Stimulated activated CD4-positive, alpha-beta T cell treated with anti-CD3 and anti-CD28 coated beads, Interleukin-4, amount 100 ng/mL, for 4 hours (primary cell): ENCODE measurements at regions not wholly inside any gene's neighbourhood (a gene's known extent, or its start where the extent isn't known, plus 50 kb on each side); places are given as distances from the start of the nearest gene placed in this dataset.
"Not testable (repeated sequence)": the region's sequence is repeated elsewhere in the genome, so short reads cannot be mapped to it uniquely, and the experiment has no call there.

Experiments used
- DNase-seq, 2 experiments: peaks; one replicate each; pipeline ENCODE4 v3.0.0-alpha.2; 2020

GRCh38 chr16:86718118-86718517 is 139.8 kb downstream of the FOXL1 start:
- no peak for DNase-seq

GRCh38 chr16:86722970-86723369 is 144.6 kb downstream of the FOXL1 start:
- DNase-seq: no peak

DNA sequence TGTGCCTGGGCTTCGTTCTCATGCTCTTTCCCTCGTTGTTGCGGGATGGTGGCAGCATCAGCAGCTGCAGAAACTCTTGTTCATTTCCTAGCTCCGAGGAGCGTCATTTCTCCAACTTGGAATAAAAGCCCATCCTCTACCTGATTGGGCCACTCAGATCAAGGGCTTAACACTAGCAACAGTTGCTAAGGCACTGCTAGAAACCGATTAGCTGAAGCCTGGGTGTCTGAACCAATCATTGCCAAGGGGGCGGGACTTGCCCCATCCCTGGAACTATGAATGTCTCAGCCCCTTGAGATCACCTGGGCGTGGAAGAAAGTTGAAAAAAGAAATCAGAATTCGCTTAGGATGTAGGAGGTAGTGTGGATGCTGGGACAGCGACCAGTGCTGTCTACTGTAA is 145.3 kb downstream of the FOXL1 start:
- DNase-seq: no peak

- DNase-seq: no peak
These were observed 147.1 kb downstream of the FOXL1 start for GRCh38 chr16:86725401-86725800.

GRCh38 chr16:86726340-86726739 is 148.0 kb downstream of the FOXL1 start:
- no peak for DNase-seq

DNA sequence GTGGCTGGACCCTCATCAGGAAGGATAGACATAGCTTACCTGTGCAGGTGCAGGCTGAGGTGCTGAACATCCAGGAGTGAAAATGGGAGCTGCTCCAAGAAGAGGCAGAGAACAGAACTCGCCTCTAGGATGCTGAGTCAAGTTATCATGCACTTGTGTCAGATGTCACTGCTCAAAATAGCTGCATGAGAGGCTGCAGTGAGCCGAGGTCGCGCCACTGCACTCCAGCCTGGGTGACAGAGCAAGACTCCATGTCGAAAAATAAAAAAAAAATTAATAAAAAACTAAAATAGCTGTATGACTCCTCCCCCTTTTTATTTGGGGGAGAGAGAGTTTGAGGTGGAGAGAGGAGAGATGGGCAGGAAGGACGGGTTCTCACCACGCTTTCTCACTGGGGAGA is 148.8 kb downstream of the FOXL1 start:
- DNase-seq: no peak

- no peak for DNase-seq
These were observed 149.3 kb downstream of the FOXL1 start for GRCh38 chr16:86727632-86728031.

DNA sequence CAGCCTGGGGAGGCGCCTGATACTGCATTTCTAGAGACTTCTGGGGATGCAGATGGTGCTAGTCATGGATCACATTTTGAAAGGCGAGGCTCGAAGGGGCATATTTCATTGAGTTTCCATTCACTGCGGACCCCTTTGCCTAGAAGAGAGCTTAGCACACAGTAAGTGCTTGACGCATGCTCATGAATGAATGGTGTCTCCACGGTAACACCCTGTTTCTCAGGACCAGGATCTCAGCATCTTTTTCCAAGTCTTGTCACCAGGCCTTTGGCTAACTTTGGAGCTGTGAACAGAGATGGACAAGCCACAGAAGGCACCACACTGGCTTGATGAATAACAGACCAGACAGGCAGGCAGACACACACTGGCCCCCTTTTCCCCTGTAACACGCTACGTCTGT is 151.3 kb downstream of the FOXL1 start:
- DNase-seq: no peak

DNA sequence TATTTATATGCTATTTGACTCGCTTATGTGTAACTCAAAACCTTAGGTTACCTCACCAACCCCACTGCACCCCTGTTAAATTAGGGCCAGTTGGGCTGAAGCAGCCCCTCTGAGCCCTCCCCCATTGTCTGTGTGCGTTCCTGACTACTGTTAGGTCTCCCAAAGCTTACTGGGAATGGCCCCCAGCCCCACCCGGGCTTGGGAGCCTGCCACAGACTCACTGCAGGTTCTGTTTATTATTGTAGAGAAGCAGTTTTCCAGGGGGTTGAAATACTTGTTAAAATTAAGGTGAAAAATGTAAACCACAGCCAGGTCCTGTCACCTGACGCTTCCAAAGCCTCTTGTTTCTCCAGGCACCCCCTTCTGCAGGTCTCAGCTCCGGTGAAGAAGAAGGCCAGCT is 151.7 kb downstream of the FOXL1 start:
- DNase-seq: no peak

DNA sequence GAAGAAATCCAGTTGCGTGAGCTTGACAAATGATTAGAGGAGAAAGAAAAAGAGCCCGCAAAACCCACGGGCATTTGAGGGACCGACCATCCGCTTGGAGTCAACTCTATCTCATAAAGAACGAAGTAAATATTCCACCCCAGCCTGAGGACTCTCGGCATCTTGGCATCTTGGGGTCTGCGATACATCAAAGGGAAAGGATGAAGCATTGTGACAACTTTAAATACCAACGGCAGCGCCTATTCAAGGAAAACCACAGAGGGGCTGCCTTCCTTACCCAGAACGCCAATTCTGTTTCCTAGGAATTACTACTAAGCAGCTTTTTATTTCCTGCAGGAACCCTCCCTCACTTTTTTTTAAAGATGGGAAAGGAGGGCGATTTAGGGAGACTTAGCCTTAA is 152.2 kb downstream of the FOXL1 start:
- DNase-seq: no peak

- no peak for DNase-seq
These were observed 154.4 kb downstream of the FOXL1 start for GRCh38 chr16:86732621-86733295.

GRCh38 chr16:86733546-86734254 is 155.4 kb downstream of the FOXL1 start:
- DNase-seq: no peak

GRCh38 chr16:86734543-86735460 is 156.5 kb downstream of the FOXL1 start:
- DNase-seq: no peak

DNA sequence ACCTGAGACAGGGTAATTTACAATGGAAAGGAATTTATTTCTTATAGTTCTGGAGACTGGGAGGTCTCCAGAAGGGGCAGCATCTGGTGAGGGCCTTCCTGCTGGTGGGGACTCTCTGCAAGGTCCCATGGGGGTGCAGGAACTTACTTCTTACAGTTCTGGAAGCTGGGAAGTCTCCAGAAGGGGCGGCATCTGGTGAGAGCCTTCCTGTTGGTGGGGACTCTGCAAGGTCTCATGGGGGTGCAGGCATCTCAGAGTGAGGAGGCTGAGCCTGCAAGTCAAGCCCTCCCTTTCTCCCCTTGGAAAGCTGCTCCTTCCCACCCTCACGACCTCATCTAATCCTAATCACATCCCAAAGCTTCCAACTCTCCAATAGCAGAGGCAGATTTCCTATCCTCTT is 157.4 kb downstream of the FOXL1 start:
- DNase-seq: no peak

GRCh38 chr16:86736502-86736901 is 158.2 kb downstream of the FOXL1 start:
- DNase-seq: no peak

- DNase-seq: no peak
These were observed 158.7 kb downstream of the FOXL1 start for GRCh38 chr16:86737083-86737482.

DNA sequence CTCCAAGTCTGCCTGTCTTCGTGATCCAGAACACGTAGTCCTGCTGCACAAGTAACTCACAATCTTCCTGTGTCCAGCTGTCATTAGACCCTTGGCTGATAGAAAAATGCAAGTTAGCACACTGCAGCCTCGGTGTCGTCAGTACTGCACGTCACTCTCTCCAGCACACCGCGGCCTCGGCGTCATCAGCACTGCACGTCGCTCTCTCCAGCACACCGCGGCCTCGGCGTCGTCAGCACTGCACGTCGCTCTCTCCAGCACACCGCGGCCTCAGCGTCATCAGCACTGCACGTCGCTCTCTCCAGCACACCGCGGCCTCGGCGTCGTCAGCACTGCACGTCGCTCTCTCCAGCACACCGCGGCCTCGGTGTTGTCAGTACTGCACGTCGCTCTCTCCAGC is 160.0 kb downstream of the FOXL1 start:
- not testable (repeated sequence) for DNase-seq

DNA sequence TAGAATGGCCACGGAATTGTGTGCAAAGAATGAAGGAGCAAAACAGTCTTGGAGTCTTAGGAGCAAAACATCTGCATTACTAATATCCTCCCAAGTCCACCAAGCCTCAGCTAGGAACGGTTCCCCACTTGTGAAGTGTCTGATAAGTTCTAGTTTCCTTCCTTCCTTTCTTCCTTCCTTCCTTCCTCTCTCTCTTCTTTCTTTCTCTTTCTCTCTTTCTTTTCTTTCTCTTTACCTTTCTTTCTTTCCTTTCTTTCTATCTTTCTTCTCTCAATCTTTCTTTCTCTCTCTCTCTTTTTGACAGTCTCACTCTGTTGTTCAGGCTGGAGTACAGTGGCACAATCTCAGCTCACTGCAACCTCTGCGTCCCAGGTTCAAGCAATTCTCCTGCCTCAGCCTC is 160.8 kb downstream of the FOXL1 start:
- DNase-seq: no peak

DNA sequence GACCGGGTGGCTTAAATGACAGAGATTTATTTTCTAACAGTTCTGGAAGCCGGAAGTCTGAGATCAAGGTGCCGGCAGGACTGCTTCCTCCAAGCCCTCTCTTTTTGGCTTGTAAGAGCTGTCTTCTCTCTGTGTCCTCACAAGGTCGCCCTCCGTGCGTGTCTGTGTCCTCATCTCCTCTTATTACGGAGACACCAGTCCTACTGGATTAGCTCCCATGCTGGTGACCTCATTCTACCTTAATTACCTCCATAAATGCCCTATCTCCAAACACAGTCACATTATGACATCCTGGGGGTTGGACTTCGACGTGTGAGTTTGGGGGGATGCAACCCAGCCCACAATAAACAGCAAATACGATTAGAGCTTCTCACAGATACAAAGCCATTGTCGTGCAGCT is 161.5 kb downstream of the FOXL1 start:
- DNase-seq: no peak

- DNase-seq: no peak
These were observed 161.9 kb downstream of the FOXL1 start for GRCh38 chr16:86740298-86740697.

DNA sequence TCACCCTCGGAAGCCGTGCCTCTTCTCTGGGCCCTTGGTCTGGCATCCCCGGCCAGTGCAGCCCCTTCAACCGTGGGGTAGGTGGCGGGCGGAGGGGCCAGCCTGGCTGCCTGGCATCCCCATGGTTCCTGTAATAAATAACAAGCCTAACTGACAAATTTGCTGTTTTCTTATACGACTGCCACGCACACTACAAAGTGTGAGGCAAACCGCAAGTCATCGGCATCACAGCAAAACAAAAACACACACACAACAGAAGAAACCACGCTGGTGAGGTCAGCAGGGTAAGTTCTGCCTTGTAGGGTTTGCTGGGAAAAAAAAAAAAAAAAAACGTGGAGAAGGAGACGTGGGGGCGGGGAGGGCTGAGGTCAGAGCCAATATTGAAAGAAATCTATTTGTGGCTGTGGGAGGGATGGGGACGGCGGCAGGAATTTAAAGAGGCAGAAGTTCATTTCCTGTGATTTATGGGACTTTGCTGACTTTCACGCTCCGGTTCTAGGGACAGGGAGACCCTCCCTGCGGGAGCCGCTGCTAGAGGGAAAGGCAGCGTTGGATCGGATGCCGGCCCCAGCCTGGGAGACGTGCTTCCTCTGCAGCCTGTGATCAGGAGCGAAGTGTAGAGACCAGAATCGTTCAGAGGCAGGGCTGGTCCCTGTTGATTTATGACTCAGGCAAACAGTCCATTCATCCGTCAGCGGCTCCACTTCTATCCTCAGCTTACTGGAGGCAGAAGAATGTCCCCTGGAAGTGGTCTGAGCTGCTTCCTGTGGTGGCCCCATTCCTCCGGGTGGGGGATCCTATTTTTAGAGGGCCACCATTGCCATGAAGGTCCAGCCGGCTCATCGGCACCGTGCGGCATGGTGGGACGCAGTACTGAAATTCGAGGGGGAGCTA is 162.8 kb downstream of the FOXL1 start:
- DNase-seq: no peak

- no peak for DNase-seq
These were observed 169.4 kb downstream of the FOXL1 start for GRCh38 chr16:86747761-86748160.

- no peak for DNase-seq
These were observed 170.3 kb downstream of the FOXL1 start for GRCh38 chr16:86748652-86749051.
